ENCODE measurements at regions not wholly inside any gene's neighbourhood (a gene's known extent, or its start where the extent isn't known, plus 50 kb on each side); places are given as distances from the start of the nearest gene placed in this dataset.
"Not testable (repeated sequence)": the region's sequence is repeated elsewhere in the genome, so short reads cannot be mapped to it uniquely, and the experiment has no call there.

GRCh38 chr4:45484740-45485139 is 639.1 kb downstream of the GABRG1 start:
- Histone ChIP-seq H3K4me3 (ENCODE audit: low read depth, low read length) (no peak overlapping the region), H3K27ac (ENCODE audit: low read depth, low read length) (no peak overlapping the region), H3K9me3 (ENCODE audit: control insufficient read depth, insufficient read depth, low read depth, low read length) (no peaks in the 10 kb centered on the region), H3K9ac (ENCODE audit: low read length) (no peak overlapping the region), H3K4me1 (ENCODE audit: control insufficient read depth, insufficient read depth, low read length) (no peaks in the 10 kb centered on the region), H3K27me3 (ENCODE audit: control insufficient read depth, insufficient read depth, low read length) (no peaks in the 10 kb centered on the region), H3K36me3 (ENCODE audit: control insufficient read depth, insufficient read depth, low read length) (no peaks in the 10 kb centered on the region)

- H3K9me3 ChIP-seq (ENCODE audit: control insufficient read depth, insufficient read depth, low read depth, low read length) = peaks cover 5% of the 10 kb centered on the region
- no peaks in the 10 kb centered on the region; the same call in 1 of the 2 replicates for H3K27me3 ChIP-seq (ENCODE audit: control insufficient read depth, insufficient read depth, low read length)
- H3K27ac ChIP-seq (ENCODE audit: low read depth, low read length) = no peak overlapping the region
- no peak overlapping the region for H3K4me3 ChIP-seq (ENCODE audit: low read depth, low read length)
- no peaks in the 10 kb centered on the region for H3K4me1 ChIP-seq (ENCODE audit: control insufficient read depth, insufficient read depth, low read length)
- H3K36me3 ChIP-seq (ENCODE audit: control insufficient read depth, insufficient read depth, low read length) = no peaks in the 10 kb centered on the region
- H3K9ac ChIP-seq (ENCODE audit: low read length) = no peak overlapping the region
Observed at GRCh38 chr4:45482346-45482745, 641.5 kb downstream of the GABRG1 start.

GRCh38 chr4:45477311-45477733 is 646.5 kb downstream of the GABRG1 start:
- no peak overlapping the region for H3K9ac ChIP-seq (ENCODE audit: low read length)
- peaks cover 35% of the 10 kb centered on the region; the same call in 1 of the 2 replicates for H3K27me3 ChIP-seq (ENCODE audit: control insufficient read depth, insufficient read depth, low read length)
- no peak overlapping the region for H3K4me3 ChIP-seq (ENCODE audit: low read depth, low read length)
- no peaks in the 10 kb centered on the region for H3K36me3 ChIP-seq (ENCODE audit: control insufficient read depth, insufficient read depth, low read length)
- peaks cover 20% of the 10 kb centered on the region for H3K9me3 ChIP-seq (ENCODE audit: control insufficient read depth, insufficient read depth, low read depth, low read length)
- H3K4me1 ChIP-seq (ENCODE audit: control insufficient read depth, insufficient read depth, low read length) = no peaks in the 10 kb centered on the region; the same call in 1 of the 2 replicates
- no peak overlapping the region for H3K27ac ChIP-seq (ENCODE audit: low read depth, low read length)

- Histone ChIP-seq H3K9ac (ENCODE audit: low read length) (no peak overlapping the region), H3K36me3 (ENCODE audit: control insufficient read depth, insufficient read depth, low read length) (no peaks in the 10 kb centered on the region), H3K27ac (ENCODE audit: low read depth, low read length) (no peak overlapping the region), H3K4me3 (ENCODE audit: low read depth, low read length) (no peak overlapping the region), H3K9me3 (ENCODE audit: control insufficient read depth, insufficient read depth, low read depth, low read length) (peaks cover 20% of the 10 kb centered on the region), H3K27me3 (ENCODE audit: control insufficient read depth, insufficient read depth, low read length) (peaks cover 52% of the 10 kb centered on the region; the same call in 1 of the 2 replicates), H3K4me1 (ENCODE audit: control insufficient read depth, insufficient read depth, low read length) (no peaks in the 10 kb centered on the region; the same call in 1 of the 2 replicates)
Observed at GRCh38 chr4:45475548-45475947, 648.3 kb downstream of the GABRG1 start.

GRCh38 chr4:45472490-45472889 is 651.4 kb downstream of the GABRG1 start:
- Histone ChIP-seq H3K9ac (ENCODE audit: low read length) (no peak overlapping the region), H3K36me3 (ENCODE audit: control insufficient read depth, insufficient read depth, low read length) (no peaks in the 10 kb centered on the region), H3K27me3 (ENCODE audit: control insufficient read depth, insufficient read depth, low read length) (peaks cover 56% of the 10 kb centered on the region; the same call in 1 of the 2 replicates), H3K4me1 (ENCODE audit: control insufficient read depth, insufficient read depth, low read length) (no peaks in the 10 kb centered on the region; the same call in 1 of the 2 replicates), H3K9me3 (ENCODE audit: control insufficient read depth, insufficient read depth, low read depth, low read length) (peaks cover 16% of the 10 kb centered on the region), H3K27ac (ENCODE audit: low read depth, low read length) (no peak overlapping the region), H3K4me3 (ENCODE audit: low read depth, low read length) (no peak overlapping the region)

- peaks cover 54% of the 10 kb centered on the region; the same call in 1 of the 2 replicates for H3K27me3 ChIP-seq (ENCODE audit: control insufficient read depth, insufficient read depth, low read length)
- H3K4me3 ChIP-seq (ENCODE audit: low read depth, low read length) = no peak overlapping the region
- no peaks in the 10 kb centered on the region; the same call in 1 of the 2 replicates for H3K4me1 ChIP-seq (ENCODE audit: control insufficient read depth, insufficient read depth, low read length)
- H3K9ac ChIP-seq (ENCODE audit: low read length) = no peak overlapping the region
- peaks cover 6% of the 10 kb centered on the region for H3K9me3 ChIP-seq (ENCODE audit: control insufficient read depth, insufficient read depth, low read depth, low read length)
- H3K36me3 ChIP-seq (ENCODE audit: control insufficient read depth, insufficient read depth, low read length) = no peaks in the 10 kb centered on the region
- no peak overlapping the region for H3K27ac ChIP-seq (ENCODE audit: low read depth, low read length)
Observed at GRCh38 chr4:45471335-45471734, 652.5 kb downstream of the GABRG1 start.

GRCh38 chr4:45467157-45467556 is 656.7 kb downstream of the GABRG1 start:
- Histone ChIP-seq H3K36me3 (ENCODE audit: control insufficient read depth, insufficient read depth, low read length) (no peaks in the 10 kb centered on the region), H3K27ac (ENCODE audit: low read depth, low read length) (no peak overlapping the region), H3K9me3 (ENCODE audit: control insufficient read depth, insufficient read depth, low read depth, low read length) (no peaks in the 10 kb centered on the region), H3K27me3 (ENCODE audit: control insufficient read depth, insufficient read depth, low read length) (peaks cover 19% of the 10 kb centered on the region; the same call in 1 of the 2 replicates), H3K9ac (ENCODE audit: low read length) (no peak overlapping the region), H3K4me3 (ENCODE audit: low read depth, low read length) (no peak overlapping the region), H3K4me1 (ENCODE audit: control insufficient read depth, insufficient read depth, low read length) (no peaks in the 10 kb centered on the region)

GRCh38 chr4:45460157-45460556 is 663.7 kb downstream of the GABRG1 start:
- H3K27me3 ChIP-seq (ENCODE audit: control insufficient read depth, insufficient read depth, low read length); H3K4me3 ChIP-seq (ENCODE audit: low read depth, low read length); H3K9ac ChIP-seq (ENCODE audit: low read length); H3K36me3 ChIP-seq (ENCODE audit: control insufficient read depth, insufficient read depth, low read length); H3K27ac ChIP-seq (ENCODE audit: low read depth, low read length); H3K4me1 ChIP-seq (ENCODE audit: control insufficient read depth, insufficient read depth, low read length): not testable (repeated sequence)
- peaks cover 24% of the 10 kb centered on the region for H3K9me3 ChIP-seq (ENCODE audit: control insufficient read depth, insufficient read depth, low read depth, low read length)

GRCh38 chr4:45455217-45455616 is 668.6 kb downstream of the GABRG1 start:
- no peak overlapping the region for H3K4me3 ChIP-seq (ENCODE audit: low read depth, low read length)
- H3K36me3 ChIP-seq (ENCODE audit: control insufficient read depth, insufficient read depth, low read length) = no peaks in the 10 kb centered on the region
- no peaks in the 10 kb centered on the region for H3K27me3 ChIP-seq (ENCODE audit: control insufficient read depth, insufficient read depth, low read length)
- peaks cover 22% of the 10 kb centered on the region for H3K9me3 ChIP-seq (ENCODE audit: control insufficient read depth, insufficient read depth, low read depth, low read length)
- H3K4me1 ChIP-seq (ENCODE audit: control insufficient read depth, insufficient read depth, low read length) = no peaks in the 10 kb centered on the region
- no peak overlapping the region for H3K9ac ChIP-seq (ENCODE audit: low read length)
- H3K27ac ChIP-seq (ENCODE audit: low read depth, low read length) = no peak overlapping the region

- Histone ChIP-seq H3K27ac (ENCODE audit: low read depth, low read length) (no peak overlapping the region), H3K9ac (ENCODE audit: low read length) (no peak overlapping the region), H3K9me3 (ENCODE audit: control insufficient read depth, insufficient read depth, low read depth, low read length) (peaks cover 9% of the 10 kb centered on the region), H3K4me3 (ENCODE audit: low read depth, low read length) (no peak overlapping the region), H3K36me3 (ENCODE audit: control insufficient read depth, insufficient read depth, low read length) (no peaks in the 10 kb centered on the region), H3K4me1 (ENCODE audit: control insufficient read depth, insufficient read depth, low read length) (no peaks in the 10 kb centered on the region), H3K27me3 (ENCODE audit: control insufficient read depth, insufficient read depth, low read length) (no peaks in the 10 kb centered on the region)
Observed at GRCh38 chr4:45453258-45453853, 670.5 kb downstream of the GABRG1 start.

- Histone ChIP-seq H3K27ac (ENCODE audit: low read depth, low read length) (no peak overlapping the region), H3K4me1 (ENCODE audit: control insufficient read depth, insufficient read depth, low read length) (no peaks in the 10 kb centered on the region), H3K4me3 (ENCODE audit: low read depth, low read length) (no peak overlapping the region), H3K9ac (ENCODE audit: low read length) (no peak overlapping the region), H3K9me3 (ENCODE audit: control insufficient read depth, insufficient read depth, low read depth, low read length) (no peaks in the 10 kb centered on the region), H3K27me3 (ENCODE audit: control insufficient read depth, insufficient read depth, low read length) (no peaks in the 10 kb centered on the region), H3K36me3 (ENCODE audit: control insufficient read depth, insufficient read depth, low read length) (no peaks in the 10 kb centered on the region)
Observed at GRCh38 chr4:45442466-45442865, 681.4 kb downstream of the GABRG1 start.
